HEK293 (cell line): ENCODE measurements at regions not wholly inside any gene's neighbourhood (a gene's known extent, or its start where the extent isn't known, plus 50 kb on each side); places are given as distances from the start of the nearest gene placed in this dataset.

Source experiments
- CTCF ChIA-PET: fragments of 350-600 bp; formaldehyde crosslinking; extraction: SDS; loops from one replicate; lab custom pipeline; 2021; ENCODE audit warnings: antibody characterized with exemption; lab: Yijun Ruan, JAX
- POLR2A ChIA-PET: fragments of 300-600 bp; formaldehyde crosslinking; extraction: SDS; loops from one replicate; lab custom pipeline; 2020; ENCODE audit warnings: antibody characterized with exemption, inconsistent platforms; lab: Yijun Ruan, JAX
- H3K27ac ChIP-seq: fragments of 200-500 bp; sonication (Bioruptor generic); 2 replicates; pipeline ENCODE4 v1.5.1; 2014; ENCODE audit warnings: low read depth, low read length, control low read depth, inconsistent platforms; ENCODE audit errors: extremely low read depth
- H3K36me3 ChIP-seq, 2 experiments: fragments of 200-500 bp in 1 of 2; sonication (Bioruptor generic) in 1 of 2; 1 replicate in 1 of 2; 2 replicates in 1 of 2; pipeline ENCODE4 v1.5.1; 2014 to 2017; ENCODE audit warnings: inconsistent platforms in 2 of 2, low read length in 2 of 2; ENCODE audit not compliant: control insufficient read depth in 2 of 2, insufficient read depth in 1 of 2
- H3K4me1 ChIP-seq: fragments of 200-500 bp; sonication (Bioruptor generic); 2 replicates; pipeline ENCODE4 v1.5.1; 2014; ENCODE audit warnings: mild to moderate bottlenecking, low read length, inconsistent platforms; ENCODE audit not compliant: control insufficient read depth, insufficient read depth
- H3K4me3 ChIP-seq: 2 replicates; pipeline ENCODE4 v1.5.1; 2011; ENCODE audit warnings: low read depth, mild to moderate bottlenecking, control low read depth, low read length, moderate library complexity
- H3K9me3 ChIP-seq: fragments of 200-500 bp; sonication (Bioruptor generic); 2 replicates; pipeline ENCODE4 v1.5.1; 2014; ENCODE audit warnings: low read depth, low read length, inconsistent platforms; ENCODE audit not compliant: control insufficient read depth, insufficient read depth
- CTCF ChIP-seq: fragments of 450-650 bp; formaldehyde crosslinking; IDR thresholded peaks from 2 replicates; pipeline ENCODE4 v1.5.1; 2016; ENCODE audit warnings: missing biosample characterization, missing genetic modification characterization
- IKZF3 ChIP-seq: fragments of 450-650 bp; IDR thresholded peaks from 2 replicates; pipeline ENCODE4 v1.5.0; 2018; ENCODE audit warnings: missing biosample characterization, mild to moderate bottlenecking, missing genetic modification characterization, moderate library complexity
- OVOL3 ChIP-seq: fragments of 450-650 bp; formaldehyde crosslinking; IDR thresholded peaks from 2 replicates; pipeline ENCODE4 v1.5.1; 2016; ENCODE audit warnings: missing biosample characterization, missing genetic modification characterization
- SCRT1 ChIP-seq: fragments of 450-650 bp; formaldehyde crosslinking; IDR thresholded peaks from 2 replicates; pipeline ENCODE4 v1.5.1; 2016; ENCODE audit warnings: missing biosample characterization, missing genetic modification characterization, borderline replicate concordance
- ZBTB17 ChIP-seq: fragments of 450-650 bp; formaldehyde crosslinking; IDR thresholded peaks from 2 replicates; pipeline ENCODE4 v1.5.1; 2016; ENCODE audit warnings: missing biosample characterization, missing genetic modification characterization
- ZBTB44 ChIP-seq: fragments of 450-650 bp; IDR thresholded peaks from 2 replicates; pipeline ENCODE4 v1.5.1; 2018; ENCODE audit warnings: missing biosample characterization, mild to moderate bottlenecking, missing genetic modification characterization
- ZBTB7A ChIP-seq: fragments of 450-650 bp; formaldehyde crosslinking; IDR thresholded peaks from 2 replicates; pipeline ENCODE4 v1.5.1; 2016; ENCODE audit warnings: low read depth, missing biosample characterization, missing genetic modification characterization
- ZFHX2 ChIP-seq: fragments of 450-650 bp; formaldehyde crosslinking; conservative IDR thresholded peaks from 2 replicates; pipeline ENCODE4 v1.5.1; 2016; ENCODE audit warnings: missing biosample characterization, missing genetic modification characterization
- ZIC2 ChIP-seq: fragments of 450-650 bp; formaldehyde crosslinking; IDR thresholded peaks from 2 replicates; pipeline ENCODE4 v1.5.1; 2016; ENCODE audit warnings: missing biosample characterization, missing genetic modification characterization
- ZNF140 ChIP-seq: fragments of 450-650 bp; formaldehyde crosslinking; IDR thresholded peaks from 2 replicates; pipeline ENCODE4 v1.5.1; 2016; ENCODE audit warnings: missing biosample characterization, missing genetic modification characterization
- ZNF148 ChIP-seq: fragments of 450-650 bp; formaldehyde crosslinking; IDR thresholded peaks from 2 replicates; pipeline ENCODE4 v1.5.0; 2017; ENCODE audit warnings: missing biosample characterization, missing genetic modification characterization, borderline replicate concordance
- ZNF274 ChIP-seq, 2 experiments: fragments of 200-500 bp in 1 of 2; fragments of 450-650 bp in 1 of 2; sonication (Bioruptor generic) in 1 of 2; formaldehyde crosslinking in 1 of 2; IDR thresholded peaks; 2 replicates each; pipeline versions ENCODE4 v1.5.1 to v1.6.1; 2014 to 2016; ENCODE audit warnings: borderline replicate concordance in 1 of 2, inconsistent platforms in 1 of 2, low read length in 1 of 2, missing biosample characterization in 1 of 2, missing genetic modification characterization in 1 of 2
- ZNF37A ChIP-seq: fragments of 450-650 bp; IDR thresholded peaks from 2 replicates; pipeline ENCODE4 v1.5.1; 2018; ENCODE audit warnings: missing biosample characterization, missing genetic modification characterization
- ZNF558 ChIP-seq: fragments of 450-650 bp; formaldehyde crosslinking; IDR thresholded peaks from 2 replicates; pipeline ENCODE4 v1.5.1; 2016; ENCODE audit warnings: missing biosample characterization, missing genetic modification characterization
- ZNF560 ChIP-seq: fragments of 450-650 bp; formaldehyde crosslinking; IDR thresholded peaks from 2 replicates; pipeline ENCODE4 v1.5.1; 2017; ENCODE audit warnings: missing biosample characterization, missing genetic modification characterization, borderline replicate concordance
- ZNF610 ChIP-seq: fragments of 450-650 bp; formaldehyde crosslinking; IDR thresholded peaks from 2 replicates; pipeline ENCODE4 v1.5.1; 2016; ENCODE audit warnings: missing biosample characterization, missing genetic modification characterization, borderline replicate concordance
- ZNF629 ChIP-seq: fragments of 450-650 bp; formaldehyde crosslinking; IDR thresholded peaks from 2 replicates; pipeline ENCODE4 v1.5.1; 2017; ENCODE audit warnings: missing biosample characterization, missing genetic modification characterization
- TF ChIP-seq, protein P1 (sequence below): fragments of 450-650 bp; formaldehyde crosslinking; IDR thresholded peaks from 2 replicates; pipeline ENCODE4 v1.5.1; 2016; ENCODE audit warnings: missing biosample characterization, missing genetic modification characterization
- TF ChIP-seq, protein P2 (sequence below): fragments of 450-650 bp; formaldehyde crosslinking; IDR thresholded peaks from 2 replicates; pipeline ENCODE4 v1.5.1; 2016; ENCODE audit warnings: missing biosample characterization, missing genetic modification characterization
- TF ChIP-seq, protein P3 (sequence below): fragments of 450-650 bp; formaldehyde crosslinking; IDR thresholded peaks from 2 replicates; pipeline ENCODE4 v1.5.1; 2016; ENCODE audit warnings: missing biosample characterization, missing genetic modification characterization

DNA sequence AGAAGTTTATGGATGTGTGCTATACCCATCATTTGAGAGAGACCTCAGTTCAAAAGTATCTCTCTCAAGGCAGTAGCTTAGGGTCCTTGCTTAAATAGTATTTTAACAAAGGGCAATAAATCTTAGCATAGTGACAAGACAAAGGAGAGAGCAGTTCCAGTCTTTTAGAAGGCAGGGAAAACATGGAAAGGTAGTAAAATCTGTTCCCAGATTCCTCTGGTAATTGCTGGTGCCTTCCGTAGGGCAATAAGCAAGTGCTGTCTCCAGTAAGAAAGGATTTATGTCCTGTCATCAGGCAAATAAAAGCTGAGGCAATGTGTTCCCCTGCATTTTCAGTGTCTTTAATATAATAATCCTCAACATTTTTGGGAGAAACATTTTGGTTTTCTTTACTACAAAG is 149.0 kb upstream of the MPHOSPH6 start:
- ChIA-PET POLR2A (no interaction called here), CTCF (no interaction called here)
- H3K36me3 ChIP-seq, result no peaks in the 10 kb centered on the region
- no peaks in the 10 kb centered on the region for H3K4me1 ChIP-seq
- H3K9me3 ChIP-seq, result no peaks in the 10 kb centered on the region
- H3K27ac ChIP-seq, result no peak overlapping the region
- no peak overlapping the region for H3K4me3 ChIP-seq
- TF ChIP-seq ZNF274 (IDR thresholded peaks at IDR 0.05; ENCODE audit: low read length), result no peak
- no peak for TF ChIP-seq ZNF274 (tag by site-specific recombination; IDR thresholded peaks at IDR 0.05; ENCODE audit: borderline replicate concordance)
- no peak for TF ChIP-seq IKZF3
- TF ChIP-seq ZNF148 (tag by site-specific recombination), result no peak
- TF ChIP-seq, protein P1, sequence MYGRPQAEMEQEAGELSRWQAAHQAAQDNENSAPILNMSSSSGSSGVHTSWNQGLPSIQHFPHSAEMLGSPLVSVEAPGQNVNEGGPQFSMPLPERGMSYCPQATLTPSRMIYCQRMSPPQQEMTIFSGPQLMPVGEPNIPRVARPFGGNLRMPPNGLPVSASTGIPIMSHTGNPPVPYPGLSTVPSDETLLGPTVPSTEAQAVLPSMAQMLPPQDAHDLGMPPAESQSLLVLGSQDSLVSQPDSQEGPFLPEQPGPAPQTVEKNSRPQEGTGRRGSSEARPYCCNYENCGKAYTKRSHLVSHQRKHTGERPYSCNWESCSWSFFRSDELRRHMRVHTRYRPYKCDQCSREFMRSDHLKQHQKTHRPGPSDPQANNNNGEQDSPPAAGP, result no peak
- TF ChIP-seq, protein P2, sequence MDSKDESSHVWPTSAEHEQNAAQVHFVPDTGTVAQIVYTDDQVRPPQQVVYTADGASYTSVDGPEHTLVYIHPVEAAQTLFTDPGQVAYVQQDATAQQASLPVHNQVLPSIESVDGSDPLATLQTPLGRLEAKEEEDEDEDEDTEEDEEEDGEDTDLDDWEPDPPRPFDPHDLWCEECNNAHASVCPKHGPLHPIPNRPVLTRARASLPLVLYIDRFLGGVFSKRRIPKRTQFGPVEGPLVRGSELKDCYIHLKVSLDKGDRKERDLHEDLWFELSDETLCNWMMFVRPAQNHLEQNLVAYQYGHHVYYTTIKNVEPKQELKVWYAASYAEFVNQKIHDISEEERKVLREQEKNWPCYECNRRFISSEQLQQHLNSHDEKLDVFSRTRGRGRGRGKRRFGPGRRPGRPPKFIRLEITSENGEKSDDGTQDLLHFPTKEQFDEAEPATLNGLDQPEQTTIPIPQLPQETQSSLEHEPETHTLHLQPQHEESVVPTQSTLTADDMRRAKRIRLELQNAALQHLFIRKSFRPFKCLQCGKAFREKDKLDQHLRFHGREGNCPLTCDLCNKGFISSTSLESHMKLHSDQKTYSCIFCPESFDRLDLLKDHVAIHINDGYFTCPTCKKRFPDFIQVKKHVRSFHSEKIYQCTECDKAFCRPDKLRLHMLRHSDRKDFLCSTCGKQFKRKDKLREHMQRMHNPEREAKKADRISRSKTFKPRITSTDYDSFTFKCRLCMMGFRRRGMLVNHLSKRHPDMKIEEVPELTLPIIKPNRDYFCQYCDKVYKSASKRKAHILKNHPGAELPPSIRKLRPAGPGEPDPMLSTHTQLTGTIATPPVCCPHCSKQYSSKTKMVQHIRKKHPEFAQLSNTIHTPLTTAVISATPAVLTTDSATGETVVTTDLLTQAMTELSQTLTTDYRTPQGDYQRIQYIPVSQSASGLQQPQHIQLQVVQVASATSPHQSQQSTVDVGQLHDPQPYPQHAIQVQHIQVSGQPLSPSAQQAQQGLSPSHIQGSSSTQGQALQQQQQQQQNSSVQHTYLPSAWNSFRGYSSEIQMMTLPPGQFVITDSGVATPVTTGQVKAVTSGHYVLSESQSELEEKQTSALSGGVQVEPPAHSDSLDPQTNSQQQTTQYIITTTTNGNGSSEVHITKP (tag by site-specific recombination), result no peak
- TF ChIP-seq, protein P3, sequence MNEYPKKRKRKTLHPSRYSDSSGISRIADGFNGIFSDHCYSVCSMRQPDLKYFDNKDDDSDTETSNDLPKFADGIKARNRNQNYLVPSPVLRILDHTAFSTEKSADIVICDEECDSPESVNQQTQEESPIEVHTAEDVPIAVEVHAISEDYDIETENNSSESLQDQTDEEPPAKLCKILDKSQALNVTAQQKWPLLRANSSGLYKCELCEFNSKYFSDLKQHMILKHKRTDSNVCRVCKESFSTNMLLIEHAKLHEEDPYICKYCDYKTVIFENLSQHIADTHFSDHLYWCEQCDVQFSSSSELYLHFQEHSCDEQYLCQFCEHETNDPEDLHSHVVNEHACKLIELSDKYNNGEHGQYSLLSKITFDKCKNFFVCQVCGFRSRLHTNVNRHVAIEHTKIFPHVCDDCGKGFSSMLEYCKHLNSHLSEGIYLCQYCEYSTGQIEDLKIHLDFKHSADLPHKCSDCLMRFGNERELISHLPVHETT (tag by site-specific recombination), result no peak
- TF ChIP-seq OVOL3 (tag by site-specific recombination), result no peak
- TF ChIP-seq ZNF610 (tag by site-specific recombination), result no peak
- no peak for TF ChIP-seq ZBTB44 (tag by site-specific recombination)
- TF ChIP-seq SCRT1 (tag by site-specific recombination), result no peak
- TF ChIP-seq ZBTB17, result no peak
- no peak for TF ChIP-seq ZNF140 (tag by site-specific recombination)
- TF ChIP-seq ZFHX2 (tag by site-specific recombination), result no peak
- TF ChIP-seq CTCF (tag by site-specific recombination), result no peak
- TF ChIP-seq ZNF629 (tag by site-specific recombination), result no peak
- no peak for TF ChIP-seq ZBTB7A (tag by site-specific recombination)
- TF ChIP-seq ZNF37A (tag by site-specific recombination), result no peak
- TF ChIP-seq ZNF560, result no peak
- no peak for TF ChIP-seq ZNF558 (tag by site-specific recombination)
- TF ChIP-seq ZIC2 (tag by site-specific recombination), result no peak
